ENCODE measurements at regions not wholly inside any gene's neighbourhood (a gene's known extent, or its start where the extent isn't known, plus 50 kb on each side); places are given as distances from the start of the nearest gene placed in this dataset.

DNA sequence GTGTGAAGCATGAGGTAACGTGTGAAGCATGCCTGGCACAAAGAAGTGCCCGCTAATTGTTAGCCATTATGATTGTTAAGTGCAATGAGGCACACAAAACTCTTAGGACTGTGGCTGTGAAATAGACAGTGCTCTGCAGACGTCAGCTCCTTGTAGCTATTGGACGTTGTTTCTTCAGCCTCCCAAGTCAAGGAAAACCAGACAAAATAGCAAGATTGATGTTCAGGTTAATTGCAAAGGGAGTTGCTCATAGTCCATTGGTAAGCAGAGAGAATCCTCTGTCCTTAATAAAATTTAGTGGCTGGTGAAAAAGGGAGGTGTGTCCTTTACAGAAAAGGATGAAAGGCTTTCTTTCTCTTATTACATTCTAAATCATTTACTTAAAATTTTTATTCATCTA lies 54.6 kb upstream of the MBP start:
- TF ChIP-seq POLR2AphosphoS5 (IDR thresholded peaks at IDR 0.05), result no peak
- TF ChIP-seq POLR2A (IDR thresholded peaks at IDR 0.05), result no peak
- TF ChIP-seq, protein P1, sequence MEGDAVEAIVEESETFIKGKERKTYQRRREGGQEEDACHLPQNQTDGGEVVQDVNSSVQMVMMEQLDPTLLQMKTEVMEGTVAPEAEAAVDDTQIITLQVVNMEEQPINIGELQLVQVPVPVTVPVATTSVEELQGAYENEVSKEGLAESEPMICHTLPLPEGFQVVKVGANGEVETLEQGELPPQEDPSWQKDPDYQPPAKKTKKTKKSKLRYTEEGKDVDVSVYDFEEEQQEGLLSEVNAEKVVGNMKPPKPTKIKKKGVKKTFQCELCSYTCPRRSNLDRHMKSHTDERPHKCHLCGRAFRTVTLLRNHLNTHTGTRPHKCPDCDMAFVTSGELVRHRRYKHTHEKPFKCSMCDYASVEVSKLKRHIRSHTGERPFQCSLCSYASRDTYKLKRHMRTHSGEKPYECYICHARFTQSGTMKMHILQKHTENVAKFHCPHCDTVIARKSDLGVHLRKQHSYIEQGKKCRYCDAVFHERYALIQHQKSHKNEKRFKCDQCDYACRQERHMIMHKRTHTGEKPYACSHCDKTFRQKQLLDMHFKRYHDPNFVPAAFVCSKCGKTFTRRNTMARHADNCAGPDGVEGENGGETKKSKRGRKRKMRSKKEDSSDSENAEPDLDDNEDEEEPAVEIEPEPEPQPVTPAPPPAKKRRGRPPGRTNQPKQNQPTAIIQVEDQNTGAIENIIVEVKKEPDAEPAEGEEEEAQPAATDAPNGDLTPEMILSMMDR (IDR thresholded peaks at IDR 0.05), result no peak
- TF ChIP-seq EP300 (IDR thresholded peaks at IDR 0.05), result no peak
